Fibroblast of lung (primary cell): ENCODE measurements at regions not wholly inside any gene's neighbourhood (a gene's known extent, or its start where the extent isn't known, plus 50 kb on each side); places are given as distances from the start of the nearest gene placed in this dataset.

Experiments
- CTCF ChIP-seq, 2 donors: IDR thresholded peaks in 1 of 2; conservative IDR thresholded peaks in 1 of 2; 1 replicate in 1 of 2; 2 replicates in 1 of 2; pipeline ENCODE4 v1.5.1; 2011 to 2012; ENCODE audit warnings: low read length in 2 of 2, control low read depth in 1 of 2, inconsistent platforms in 1 of 2, low read depth in 1 of 2, mild to moderate bottlenecking in 1 of 2
- EZH2 ChIP-seq: IDR thresholded peaks from 2 replicates; pipeline ENCODE4 v1.5.1; 2012; ENCODE audit warnings: low read length, control low read depth, mild to moderate bottlenecking; ENCODE audit errors: missing control alignments

DNA sequence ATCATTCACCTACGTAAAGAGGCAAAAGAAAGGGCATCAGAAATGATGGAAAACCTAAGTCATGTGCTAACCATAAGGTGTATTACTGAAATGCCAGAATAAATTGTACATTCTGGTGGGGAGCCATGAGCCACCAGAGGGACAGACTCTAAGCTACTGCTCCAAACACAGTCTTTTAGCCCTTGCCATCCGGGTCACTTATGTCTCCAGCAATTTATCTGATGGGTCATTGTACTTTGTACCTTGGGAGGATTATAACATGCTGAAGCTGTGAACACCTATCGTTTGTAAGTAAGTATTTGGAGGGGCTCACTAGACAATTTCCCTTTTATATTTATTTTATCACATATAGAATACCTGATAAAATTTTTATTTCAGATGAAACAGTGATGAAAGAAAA, 495.1 kb downstream of the KIF4B start:
- TF ChIP-seq CTCF (conservative IDR thresholded peaks at IDR 0.05 in 1 of 2, IDR thresholded peaks at IDR 0.05 in 1 of 2; ENCODE audit: low read depth in 1 of 2, low read length in 2 of 2) (no peak), EZH2 (no peak)
